Anterior cingulate cortex (tissue), 58 donors: ENCODE measurements at regions not wholly inside any gene's neighbourhood (a gene's known extent, or its start where the extent isn't known, plus 50 kb on each side); places are given as distances from the start of the nearest gene placed in this dataset.

Source experiments
- DNase-seq, 58 donors: peaks; one replicate each; lab custom pipeline; 2025; lab: John Stamatoyannopoulos, UW

- DNase-seq = no peak
These were observed 533.1 kb downstream of the RNF144A start for GRCh38 chr2:7450188-7450832.

GRCh38 chr2:7450833-7451190 lies 533.6 kb downstream of the RNF144A start:
- no peak for DNase-seq

- no peak for DNase-seq
These were observed 535.1 kb downstream of the RNF144A start for GRCh38 chr2:7452110-7452876.

GRCh38 chr2:7454592-7454991 lies 537.4 kb downstream of the RNF144A start:
- no peak for DNase-seq

GRCh38 chr2:7456762-7457161 lies 539.5 kb downstream of the RNF144A start:
- no peak for DNase-seq

GRCh38 chr2:7458066-7458465 lies 540.9 kb downstream of the RNF144A start:
- DNase-seq = no peak

- no peak for DNase-seq
These were observed 550.7 kb downstream of the RNF144A start for GRCh38 chr2:7467782-7468447.

- no peak for DNase-seq
These were observed 551.2 kb downstream of the RNF144A start for GRCh38 chr2:7468448-7468828.

- no peak for DNase-seq
These were observed 551.7 kb downstream of the RNF144A start for GRCh38 chr2:7468955-7469354.

- DNase-seq = no peak
These were observed 554.0 kb downstream of the RNF144A start for GRCh38 chr2:7471185-7471584.

GRCh38 chr2:7472465-7472864 lies 555.3 kb downstream of the RNF144A start:
- DNase-seq = no peak

GRCh38 chr2:7473135-7473771 lies 556.0 kb downstream of the RNF144A start:
- no peak for DNase-seq

- no peak for DNase-seq
These were observed 559.2 kb downstream of the RNF144A start for GRCh38 chr2:7476371-7476770.

GRCh38 chr2:7479603-7480002 lies 562.4 kb downstream of the RNF144A start:
- DNase-seq = no peak

- no peak for DNase-seq
These were observed 563.2 kb downstream of the RNF144A start for GRCh38 chr2:7480431-7480830.

- no peak for DNase-seq
These were observed 573.5 kb downstream of the RNF144A start for GRCh38 chr2:7490672-7491071.

- DNase-seq = no peak
These were observed 575.5 kb downstream of the RNF144A start for GRCh38 chr2:7492719-7493118.

- no peak for DNase-seq
These were observed 580.0 kb downstream of the RNF144A start for GRCh38 chr2:7497178-7497577.

- DNase-seq = no peak
These were observed 581.8 kb downstream of the RNF144A start for GRCh38 chr2:7499018-7499417.

- no peak for DNase-seq
These were observed 585.1 kb downstream of the RNF144A start for GRCh38 chr2:7502336-7502735.

GRCh38 chr2:7508296-7508943 lies 591.2 kb downstream of the RNF144A start:
- DNase-seq = no peak
